SU-DHL-6 (cell line): ENCODE measurements at regions not wholly inside any gene's neighbourhood (a gene's known extent, or its start where the extent isn't known, plus 50 kb on each side); places are given as distances from the start of the nearest gene placed in this dataset.

ENCODE experiments used
- CTCF ChIP-seq: fragments of 200-600 bp; sonication (generic); IDR thresholded peaks from one replicate; pipeline ENCODE4 v1.5.1; 2017; ENCODE audit warnings: antibody characterized with exemption, mild to moderate bottlenecking, low read length, moderate library complexity; ENCODE audit not compliant: insufficient read depth, poor library complexity, severe bottlenecking
- EZH2phosphoT487 ChIP-seq: fragments of 200-600 bp; sonication (generic), shearing (Covaris generic); conservative IDR thresholded peaks from 2 replicates; pipeline ENCODE4 v1.6.1; 2018; ENCODE audit warnings: mild to moderate bottlenecking, antibody characterized with exemption, low read length, moderate library complexity, mixed read lengths

DNA sequence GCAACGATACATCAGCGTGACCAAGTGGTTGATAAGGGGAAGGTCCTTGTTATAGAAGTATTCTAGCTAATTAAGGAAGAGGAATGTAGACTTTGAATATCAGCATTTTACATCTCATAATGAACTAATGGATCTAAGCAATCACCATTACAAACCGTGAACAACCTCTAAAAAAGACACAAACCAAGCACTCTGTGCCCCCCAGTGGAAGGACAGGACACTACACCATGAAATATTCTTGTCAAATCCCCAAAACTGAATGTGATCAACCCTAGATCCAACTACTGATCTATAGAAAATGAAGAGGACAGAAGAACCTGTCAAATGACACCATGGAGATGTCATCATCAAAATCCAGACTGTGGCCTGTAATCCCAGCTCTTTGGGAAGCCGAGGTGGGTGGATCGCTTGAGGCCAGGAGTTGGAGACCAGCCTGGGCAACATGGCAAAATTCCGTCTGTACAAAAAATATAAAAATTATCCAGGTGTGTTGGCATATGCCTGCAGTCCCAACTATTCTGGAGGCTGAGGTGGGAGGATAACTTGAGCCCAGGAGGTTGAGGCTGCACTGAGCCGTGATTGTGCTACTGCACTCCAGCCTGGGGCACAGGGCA is 111.3 kb upstream of the CARD11 start:
- TF ChIP-seq CTCF, result peak; percentile 86
- no peak for TF ChIP-seq EZH2phosphoT487
